HUES64 (cell line): ENCODE measurements at regions not wholly inside any gene's neighbourhood (a gene's known extent, or its start where the extent isn't known, plus 50 kb on each side); places are given as distances from the start of the nearest gene placed in this dataset.

Experiments used
- H3K27ac ChIP-seq: 2 replicates; pipeline ENCODE4 v1.7.0; 2013; ENCODE audit warnings: low read depth, low read length, inconsistent platforms
- H3K27me3 ChIP-seq: 2 replicates; pipeline ENCODE4 v1.6.1; 2013; ENCODE audit warnings: mild to moderate bottlenecking, low read length; ENCODE audit not compliant: insufficient read depth
- H3K36me3 ChIP-seq: 2 replicates; pipeline ENCODE4 v1.6.1; 2013; ENCODE audit warnings: mild to moderate bottlenecking, low read length; ENCODE audit not compliant: insufficient read depth
- H3K4me1 ChIP-seq: 2 replicates; pipeline ENCODE4 v1.6.1; 2013; ENCODE audit warnings: mild to moderate bottlenecking, low read length, moderate library complexity; ENCODE audit not compliant: insufficient read depth
- H3K4me3 ChIP-seq: 2 replicates; pipeline ENCODE4 v1.5.1; 2013; ENCODE audit warnings: mild to moderate bottlenecking, low read length, moderate library complexity
- H3K9ac ChIP-seq: 2 replicates; pipeline ENCODE4 v1.6.1; 2013; ENCODE audit warnings: mild to moderate bottlenecking, low read depth, low read length
- H3K9me3 ChIP-seq: 2 replicates; pipeline ENCODE4 v1.6.1; 2013; ENCODE audit warnings: low read depth, low read length; ENCODE audit not compliant: insufficient read depth
- WGBS: fragments of 150-250, 120-280 bp; methylation state at CpG from one replicate; pipeline ENCODE4 v1.1.7; 2013; ENCODE audit warnings: missing lambda C conversion rate; 5-methylcytosine and 5-hydroxymethylcytosine counted together

GRCh38 chr10:124259139-124259825, 159.4 kb downstream of the OAT start:
- Histone ChIP-seq H3K36me3 (no peaks in the 10 kb centered on the region), H3K27me3 (no peaks in the 10 kb centered on the region), H3K4me3 (no peak overlapping the region), H3K27ac (no peak overlapping the region), H3K4me1 (no peaks in the 10 kb centered on the region), H3K9me3 (no peaks in the 10 kb centered on the region), H3K9ac (no peak overlapping the region)
- WGBS, result 81% methylated on average over 7 of the region's 7 CpGs

- 94% methylated on average over 6 of the region's 6 CpGs for WGBS
- H3K36me3 ChIP-seq, result no peaks in the 10 kb centered on the region
- H3K27me3 ChIP-seq, result no peaks in the 10 kb centered on the region
- H3K4me3 ChIP-seq, result no peak overlapping the region
- no peak overlapping the region for H3K27ac ChIP-seq
- no peaks in the 10 kb centered on the region for H3K9me3 ChIP-seq
- H3K4me1 ChIP-seq, result no peaks in the 10 kb centered on the region
- no peak overlapping the region for H3K9ac ChIP-seq
Observed at GRCh38 chr10:124257781-124258180, 160.9 kb downstream of the OAT start.

GRCh38 chr10:124256151-124256550, 162.6 kb downstream of the OAT start:
- Histone ChIP-seq H3K27me3 (no peaks in the 10 kb centered on the region), H3K9me3 (no peaks in the 10 kb centered on the region), H3K4me1 (no peaks in the 10 kb centered on the region), H3K9ac (no peak overlapping the region), H3K36me3 (no peaks in the 10 kb centered on the region), H3K27ac (no peak overlapping the region), H3K4me3 (no peak overlapping the region)
- WGBS, result 81% methylated on average over 6 of the region's 6 CpGs

- no peak overlapping the region for H3K9ac ChIP-seq
- no peaks in the 10 kb centered on the region for H3K36me3 ChIP-seq
- 94% methylated on average over 5 of the region's 5 CpGs for WGBS
- H3K4me1 ChIP-seq, result no peaks in the 10 kb centered on the region
- no peaks in the 10 kb centered on the region for H3K9me3 ChIP-seq
- no peak overlapping the region for H3K4me3 ChIP-seq
- H3K27ac ChIP-seq, result no peak overlapping the region
- H3K27me3 ChIP-seq, result no peaks in the 10 kb centered on the region
Observed at GRCh38 chr10:124255556-124255955, 162.2 kb upstream of the CHST15 start.

GRCh38 chr10:124254490-124254889, 161.1 kb upstream of the CHST15 start:
- WGBS, result 86% methylated on average over 8 of the region's 8 CpGs

GRCh38 chr10:124253006-124253405, 159.6 kb upstream of the CHST15 start:
- H3K4me1 ChIP-seq, result no peaks in the 10 kb centered on the region
- no peak overlapping the region for H3K4me3 ChIP-seq
- 54% methylated on average over 1 of the region's 1 CpG for WGBS
- H3K27me3 ChIP-seq, result no peaks in the 10 kb centered on the region
- no peaks in the 10 kb centered on the region for H3K36me3 ChIP-seq
- H3K27ac ChIP-seq, result no peak overlapping the region
- no peak overlapping the region for H3K9ac ChIP-seq
- H3K9me3 ChIP-seq, result no peaks in the 10 kb centered on the region

More at GRCh38 chr10:124254490-124254889, 161.1 kb upstream of the CHST15 start:
- H3K4me3 ChIP-seq, result no peak overlapping the region
- no peak overlapping the region for H3K9ac ChIP-seq
- no peaks in the 10 kb centered on the region for H3K27me3 ChIP-seq
- no peaks in the 10 kb centered on the region for H3K9me3 ChIP-seq
- H3K4me1 ChIP-seq, result no peaks in the 10 kb centered on the region
- no peak overlapping the region for H3K27ac ChIP-seq
- H3K36me3 ChIP-seq, result no peaks in the 10 kb centered on the region

GRCh38 chr10:124252097-124252715, 158.8 kb upstream of the CHST15 start:
- no peaks in the 10 kb centered on the region for H3K27me3 ChIP-seq
- H3K36me3 ChIP-seq, result no peaks in the 10 kb centered on the region
- no peak overlapping the region for H3K9ac ChIP-seq
- H3K4me1 ChIP-seq, result no peaks in the 10 kb centered on the region
- no peak overlapping the region for H3K4me3 ChIP-seq
- 95% methylated on average over 8 of the region's 8 CpGs for WGBS
- no peaks in the 10 kb centered on the region for H3K9me3 ChIP-seq
- H3K27ac ChIP-seq, result no peak overlapping the region

- H3K9me3 ChIP-seq, result no peaks in the 10 kb centered on the region
- H3K4me3 ChIP-seq, result no peak overlapping the region
- no peak overlapping the region for H3K9ac ChIP-seq
- no peaks in the 10 kb centered on the region for H3K4me1 ChIP-seq
- no peak overlapping the region for H3K27ac ChIP-seq
- 85% methylated on average over 4 of the region's 4 CpGs for WGBS
- H3K27me3 ChIP-seq, result no peaks in the 10 kb centered on the region
- H3K36me3 ChIP-seq, result no peaks in the 10 kb centered on the region
Observed at GRCh38 chr10:124251317-124252065, 158.1 kb upstream of the CHST15 start.

GRCh38 chr10:124250506-124250905, 157.1 kb upstream of the CHST15 start:
- H3K4me1 ChIP-seq, result no peaks in the 10 kb centered on the region
- no peak overlapping the region for H3K27ac ChIP-seq
- no peaks in the 10 kb centered on the region for H3K36me3 ChIP-seq
- no peak overlapping the region for H3K9ac ChIP-seq
- no peaks in the 10 kb centered on the region for H3K27me3 ChIP-seq
- no peaks in the 10 kb centered on the region for H3K9me3 ChIP-seq
- WGBS, result 95% methylated on average over 6 of the region's 6 CpGs
- H3K4me3 ChIP-seq, result no peak overlapping the region

GRCh38 chr10:124249812-124250432, 156.5 kb upstream of the CHST15 start:
- H3K9me3 ChIP-seq, result no peaks in the 10 kb centered on the region
- no peaks in the 10 kb centered on the region for H3K36me3 ChIP-seq
- no peaks in the 10 kb centered on the region for H3K4me1 ChIP-seq
- no peak overlapping the region for H3K27ac ChIP-seq
- 81% methylated on average over 8 of the region's 8 CpGs for WGBS
- no peaks in the 10 kb centered on the region for H3K27me3 ChIP-seq
- no peak overlapping the region for H3K9ac ChIP-seq
- no peak overlapping the region for H3K4me3 ChIP-seq

GRCh38 chr10:124249196-124249595, 155.8 kb upstream of the CHST15 start:
- WGBS, result 93% methylated on average over 6 of the region's 6 CpGs

More at GRCh38 chr10:124249196-124249595, 155.8 kb upstream of the CHST15 start:
- H3K36me3 ChIP-seq, result no peaks in the 10 kb centered on the region
- no peaks in the 10 kb centered on the region for H3K4me1 ChIP-seq
- H3K9me3 ChIP-seq, result no peaks in the 10 kb centered on the region
- no peak overlapping the region for H3K9ac ChIP-seq
- H3K27ac ChIP-seq, result no peak overlapping the region
- H3K4me3 ChIP-seq, result no peak overlapping the region
- H3K27me3 ChIP-seq, result no peaks in the 10 kb centered on the region
